GM12874 (cell line): ENCODE measurements at regions not wholly inside any gene's neighbourhood (a gene's known extent, or its start where the extent isn't known, plus 50 kb on each side); places are given as distances from the start of the nearest gene placed in this dataset.

ENCODE experiments used
- CTCF ChIP-seq: IDR thresholded peaks from 2 replicates; pipeline ENCODE4 v1.5.1; 2011; ENCODE audit warnings: low read depth, mild to moderate bottlenecking, control low read depth, low read length, moderate library complexity; ENCODE audit not compliant: insufficient read depth

- no peak for TF ChIP-seq CTCF
Observed at GRCh38 chr3:144665567-144666053, 694.0 kb downstream of the DIPK2A start.

GRCh38 chr3:144670571-144670970 lies 698.9 kb downstream of the DIPK2A start:
- TF ChIP-seq CTCF = no peak

- no peak for TF ChIP-seq CTCF
Observed at GRCh38 chr3:144677103-144677502, 705.5 kb downstream of the DIPK2A start.

GRCh38 chr3:144683065-144683464 lies 711.4 kb downstream of the DIPK2A start:
- no peak for TF ChIP-seq CTCF

- TF ChIP-seq CTCF = peak; percentile 29; the same call in 1 of the 2 replicates
Observed at GRCh38 chr3:144687862-144688261, 716.2 kb downstream of the DIPK2A start.

- no peak for TF ChIP-seq CTCF
Observed at GRCh38 chr3:144692488-144692887, 720.9 kb downstream of the DIPK2A start.

- TF ChIP-seq CTCF = no peak
Observed at GRCh38 chr3:144708437-144708836, 736.8 kb downstream of the DIPK2A start.
